ENCODE measurements at regions not wholly inside any gene's neighbourhood (a gene's known extent, or its start where the extent isn't known, plus 50 kb on each side); places are given as distances from the start of the nearest gene placed in this dataset.

GRCh38 chr2:126382998-126383397 is 273.0 kb upstream of the GYPC start:
- TF ChIP-seq, protein P1, sequence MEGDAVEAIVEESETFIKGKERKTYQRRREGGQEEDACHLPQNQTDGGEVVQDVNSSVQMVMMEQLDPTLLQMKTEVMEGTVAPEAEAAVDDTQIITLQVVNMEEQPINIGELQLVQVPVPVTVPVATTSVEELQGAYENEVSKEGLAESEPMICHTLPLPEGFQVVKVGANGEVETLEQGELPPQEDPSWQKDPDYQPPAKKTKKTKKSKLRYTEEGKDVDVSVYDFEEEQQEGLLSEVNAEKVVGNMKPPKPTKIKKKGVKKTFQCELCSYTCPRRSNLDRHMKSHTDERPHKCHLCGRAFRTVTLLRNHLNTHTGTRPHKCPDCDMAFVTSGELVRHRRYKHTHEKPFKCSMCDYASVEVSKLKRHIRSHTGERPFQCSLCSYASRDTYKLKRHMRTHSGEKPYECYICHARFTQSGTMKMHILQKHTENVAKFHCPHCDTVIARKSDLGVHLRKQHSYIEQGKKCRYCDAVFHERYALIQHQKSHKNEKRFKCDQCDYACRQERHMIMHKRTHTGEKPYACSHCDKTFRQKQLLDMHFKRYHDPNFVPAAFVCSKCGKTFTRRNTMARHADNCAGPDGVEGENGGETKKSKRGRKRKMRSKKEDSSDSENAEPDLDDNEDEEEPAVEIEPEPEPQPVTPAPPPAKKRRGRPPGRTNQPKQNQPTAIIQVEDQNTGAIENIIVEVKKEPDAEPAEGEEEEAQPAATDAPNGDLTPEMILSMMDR (IDR thresholded peaks at IDR 0.05; ENCODE audit: low read depth, low read length), result no peak
- TF ChIP-seq EZH2phosphoT487 (IDR thresholded peaks at IDR 0.05; ENCODE audit: low read depth), result no peak
